Right lobe of liver (tissue), 4 donors: ENCODE measurements at regions not wholly inside any gene's neighbourhood (a gene's known extent, or its start where the extent isn't known, plus 50 kb on each side); places are given as distances from the start of the nearest gene placed in this dataset.

Experiments used
- CTCF ChIP-seq, 4 donors: fragments of 200-600 bp in 3 of 4; fragments of 450-650 bp in 1 of 4; IDR thresholded peaks; one replicate each; pipeline versions ENCODE4 v1.5.1 to v1.8.0; 2016 to 2022; ENCODE audit warnings: antibody characterized with exemption in 4 of 4, mild to moderate bottlenecking in 2 of 4
- POLR2A ChIP-seq: fragments of 450-650 bp; IDR thresholded peaks from one replicate; pipeline ENCODE4 v1.6.1; 2017; ENCODE audit warnings: antibody characterized with exemption, mild to moderate bottlenecking
- donor health status: DM: no; HTN: no; CAD: no.
- donor health status: DM: no; HTN: no; CAD: no.
- donor health status: DM: no; HTN: yes; CAD: no.

GRCh38 chr16:9580025-9580424, 488.6 kb downstream of the HAPSTR1 start:
- TF ChIP-seq CTCF (IDR thresholded peaks at IDR 0.05) (no peak), POLR2A (no peak)
